Chondrocyte (in vitro differentiated cells): ENCODE measurements at regions not wholly inside any gene's neighbourhood (a gene's known extent, or its start where the extent isn't known, plus 50 kb on each side); places are given as distances from the start of the nearest gene placed in this dataset.
"Not testable (repeated sequence)": the region's sequence is repeated elsewhere in the genome, so short reads cannot be mapped to it uniquely, and the experiment has no call there.

Source experiments
- DNase-seq: peaks from one replicate; pipeline ENCODE4 v3.0.0; 2021; ENCODE audit warnings: mixed read lengths, low spot score
- H3K27ac Mint-ChIP-seq: one replicate; pipeline ENCODE4 v1.8.0; 2021; ENCODE audit warnings: mild to moderate bottlenecking, moderate library complexity, mixed read lengths; ENCODE audit not compliant: unreplicated experiment
- H3K27me3 Mint-ChIP-seq: 2 replicates; pipeline ENCODE4 v1.8.0; 2021; ENCODE audit warnings: low read depth, mixed read lengths
- H3K36me3 Mint-ChIP-seq: 2 replicates; pipeline ENCODE4 v1.8.0; 2021; ENCODE audit warnings: low read depth, mixed read lengths
- H3K4me1 Mint-ChIP-seq: 2 replicates; pipeline ENCODE4 v1.8.0; 2021; ENCODE audit warnings: low read depth, mild to moderate bottlenecking, mixed read lengths
- H3K4me3 Mint-ChIP-seq: one replicate; pipeline ENCODE4 v1.8.0; 2021; ENCODE audit warnings: mild to moderate bottlenecking, moderate library complexity, mixed read lengths; ENCODE audit not compliant: unreplicated experiment
- H3K9me3 Mint-ChIP-seq: 2 replicates; pipeline ENCODE4 v1.8.0; 2021; ENCODE audit warnings: low read depth, mixed read lengths
- TF ChIP-seq, protein P1 (sequence below): fragments of 200-600 bp; sonication (generic); IDR thresholded peaks from 2 replicates; pipeline ENCODE4 v1.5.0; 2021; ENCODE audit warnings: antibody characterized with exemption, mild to moderate bottlenecking, moderate library complexity

DNA sequence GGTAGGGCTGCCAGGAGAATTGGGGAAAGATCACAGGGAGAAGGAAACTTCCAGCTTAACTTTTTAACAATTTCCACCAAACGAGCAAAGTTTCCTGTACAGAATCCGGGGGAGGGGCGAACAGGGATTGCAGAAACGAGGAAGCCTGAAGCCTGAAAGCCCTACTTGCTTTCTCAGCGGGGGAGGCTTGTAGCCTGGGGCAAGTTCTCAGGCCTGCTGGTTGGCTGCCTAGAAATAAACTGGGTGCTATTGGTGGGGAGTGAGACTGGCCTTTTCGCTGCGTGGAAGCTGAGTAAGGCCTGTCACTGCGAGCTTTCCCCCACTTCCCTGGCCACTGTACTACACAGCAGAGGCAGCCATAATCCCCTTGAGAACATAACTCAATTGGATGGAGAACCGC lies 110.8 kb upstream of the ATP8A1 start:
- no peak overlapping the region for H3K4me3 Mint-ChIP-seq
- TF ChIP-seq, protein P1, sequence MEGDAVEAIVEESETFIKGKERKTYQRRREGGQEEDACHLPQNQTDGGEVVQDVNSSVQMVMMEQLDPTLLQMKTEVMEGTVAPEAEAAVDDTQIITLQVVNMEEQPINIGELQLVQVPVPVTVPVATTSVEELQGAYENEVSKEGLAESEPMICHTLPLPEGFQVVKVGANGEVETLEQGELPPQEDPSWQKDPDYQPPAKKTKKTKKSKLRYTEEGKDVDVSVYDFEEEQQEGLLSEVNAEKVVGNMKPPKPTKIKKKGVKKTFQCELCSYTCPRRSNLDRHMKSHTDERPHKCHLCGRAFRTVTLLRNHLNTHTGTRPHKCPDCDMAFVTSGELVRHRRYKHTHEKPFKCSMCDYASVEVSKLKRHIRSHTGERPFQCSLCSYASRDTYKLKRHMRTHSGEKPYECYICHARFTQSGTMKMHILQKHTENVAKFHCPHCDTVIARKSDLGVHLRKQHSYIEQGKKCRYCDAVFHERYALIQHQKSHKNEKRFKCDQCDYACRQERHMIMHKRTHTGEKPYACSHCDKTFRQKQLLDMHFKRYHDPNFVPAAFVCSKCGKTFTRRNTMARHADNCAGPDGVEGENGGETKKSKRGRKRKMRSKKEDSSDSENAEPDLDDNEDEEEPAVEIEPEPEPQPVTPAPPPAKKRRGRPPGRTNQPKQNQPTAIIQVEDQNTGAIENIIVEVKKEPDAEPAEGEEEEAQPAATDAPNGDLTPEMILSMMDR: no peak
- H3K27me3 Mint-ChIP-seq: no peaks in the 10 kb centered on the region
- peaks cover 5% of the 10 kb centered on the region for H3K9me3 Mint-ChIP-seq
- no peaks in the 10 kb centered on the region for H3K36me3 Mint-ChIP-seq
- no peaks in the 10 kb centered on the region for H3K4me1 Mint-ChIP-seq
- no peak for DNase-seq
- no peak overlapping the region for H3K27ac Mint-ChIP-seq

DNA sequence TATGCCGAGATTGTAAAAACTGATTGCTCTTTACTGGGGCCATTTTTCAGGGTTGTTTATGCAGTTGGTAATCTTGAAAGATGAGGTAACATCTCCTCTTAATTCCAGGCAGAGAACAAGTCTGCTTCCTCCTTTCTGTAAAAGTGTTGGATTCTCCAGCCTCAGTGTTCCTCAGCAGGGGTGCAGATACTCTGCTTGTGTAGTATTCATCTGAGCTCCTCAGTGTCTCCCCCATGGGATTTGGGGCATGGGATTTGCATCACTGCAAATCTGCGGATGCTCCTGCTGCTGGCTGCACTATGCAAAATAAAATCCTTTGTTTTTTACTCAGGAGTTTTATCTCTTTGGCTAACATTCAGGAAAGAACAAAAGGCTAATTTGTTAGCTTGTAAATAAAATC lies 104.9 kb upstream of the ATP8A1 start:
- TF ChIP-seq, protein P1: no peak

DNA sequence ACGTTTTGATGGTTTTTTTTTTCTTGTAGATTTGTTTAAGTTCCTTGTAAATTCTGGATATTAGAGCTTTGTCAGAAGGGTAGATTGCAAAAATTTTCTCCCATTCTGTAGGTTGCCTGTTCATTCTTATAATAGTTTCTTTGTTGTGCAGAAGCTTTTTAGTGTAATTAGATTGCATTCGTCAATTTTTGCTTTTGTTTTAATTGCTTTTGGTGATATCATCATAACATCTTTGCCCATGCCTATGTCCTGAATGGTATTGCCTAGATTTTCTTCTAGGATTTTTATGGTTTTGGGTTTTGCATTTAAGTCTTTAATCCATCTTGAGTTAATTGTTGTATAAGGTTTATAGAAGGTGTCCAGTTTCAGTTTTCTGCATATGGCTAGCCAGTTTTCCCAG lies 98.1 kb upstream of the ATP8A1 start:
- not testable (repeated sequence) for H3K27me3 Mint-ChIP-seq, H3K36me3 Mint-ChIP-seq, H3K4me1 Mint-ChIP-seq, DNase-seq, H3K27ac Mint-ChIP-seq, H3K9me3 Mint-ChIP-seq, H3K4me3 Mint-ChIP-seq

More for the DNA sequence above, 104.9 kb upstream of the ATP8A1 start:
- no peaks in the 10 kb centered on the region for H3K4me1 Mint-ChIP-seq
- H3K36me3 Mint-ChIP-seq: no peaks in the 10 kb centered on the region
- H3K4me3 Mint-ChIP-seq: no peak overlapping the region
- no peaks in the 10 kb centered on the region for H3K9me3 Mint-ChIP-seq
- no peak overlapping the region for H3K27ac Mint-ChIP-seq
- no peaks in the 10 kb centered on the region for H3K27me3 Mint-ChIP-seq
- no peak for DNase-seq

DNA sequence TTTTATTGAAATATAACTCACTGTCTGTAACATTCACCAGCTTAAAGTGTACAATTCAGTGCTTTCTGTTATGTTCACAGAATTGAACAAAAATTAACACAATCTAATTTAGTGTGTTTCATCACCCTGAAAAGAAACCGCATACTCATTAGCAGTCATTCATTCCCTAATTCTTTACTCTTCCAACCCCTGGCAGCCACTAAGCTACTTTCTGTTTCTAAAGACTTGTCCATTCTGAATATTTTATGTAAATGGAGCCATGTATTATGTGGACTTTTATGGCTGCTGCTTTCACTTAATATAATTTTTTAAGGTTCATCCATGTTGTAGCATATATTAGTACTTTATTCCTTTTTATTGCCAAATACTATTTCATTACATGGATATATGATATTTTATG lies 94.7 kb upstream of the ATP8A1 start:
- H3K27me3 Mint-ChIP-seq: no peaks in the 10 kb centered on the region
- H3K27ac Mint-ChIP-seq: no peak overlapping the region
- H3K4me3 Mint-ChIP-seq: no peak overlapping the region
- H3K4me1 Mint-ChIP-seq: no peaks in the 10 kb centered on the region
- TF ChIP-seq, protein P1: no peak
- DNase-seq: no peak
- no peaks in the 10 kb centered on the region for H3K9me3 Mint-ChIP-seq
- H3K36me3 Mint-ChIP-seq: no peaks in the 10 kb centered on the region

DNA sequence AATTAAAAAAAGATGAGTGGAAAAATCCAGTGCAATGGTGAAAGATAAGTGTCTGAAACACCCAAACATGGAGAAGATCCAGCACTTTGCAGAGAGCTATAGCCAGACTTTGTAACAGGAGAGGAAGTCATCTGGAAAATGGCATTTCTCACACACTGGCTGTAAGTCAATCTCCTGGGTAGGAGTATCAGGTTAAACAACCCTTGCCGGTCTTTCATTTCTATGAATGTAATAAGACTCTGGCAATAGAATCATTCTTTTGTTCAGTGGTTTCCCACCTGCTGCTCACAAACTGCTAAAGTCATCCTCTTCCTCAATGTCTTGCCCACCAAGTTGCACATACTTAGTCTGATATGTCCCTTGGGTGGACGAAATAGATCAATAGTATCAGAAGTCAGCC lies 94.0 kb upstream of the ATP8A1 start:
- H3K4me3 Mint-ChIP-seq: no peak overlapping the region
- peaks cover 2% of the 10 kb centered on the region for H3K9me3 Mint-ChIP-seq
- H3K27ac Mint-ChIP-seq: no peak overlapping the region
- no peaks in the 10 kb centered on the region for H3K36me3 Mint-ChIP-seq
- no peak for DNase-seq
- TF ChIP-seq, protein P1: no peak
- no peaks in the 10 kb centered on the region for H3K4me1 Mint-ChIP-seq
- no peaks in the 10 kb centered on the region for H3K27me3 Mint-ChIP-seq

DNA sequence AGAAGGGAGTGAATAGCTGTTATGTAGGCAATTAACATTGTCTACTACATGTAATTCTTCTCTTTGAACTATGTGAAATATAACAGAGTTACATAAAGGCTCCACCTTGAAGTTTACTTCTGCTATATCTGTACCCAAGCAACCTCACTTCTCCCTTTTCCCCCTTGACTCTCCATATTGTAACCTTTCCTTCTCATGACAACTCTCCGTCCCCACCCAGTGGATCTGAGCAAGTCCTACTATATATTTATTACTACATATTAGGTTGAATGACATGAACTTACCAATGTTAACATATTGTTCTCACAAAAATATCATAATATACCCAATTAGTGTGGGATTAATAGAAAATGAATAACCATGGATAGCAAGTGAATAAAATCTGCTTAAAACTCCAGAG lies 93.2 kb upstream of the ATP8A1 start:
- Mint-ChIP-seq H3K27ac (no peak overlapping the region), H3K4me1 (no peaks in the 10 kb centered on the region), H3K9me3 (peaks cover 6% of the 10 kb centered on the region), H3K4me3 (no peak overlapping the region), H3K27me3 (no peaks in the 10 kb centered on the region), H3K36me3 (no peaks in the 10 kb centered on the region)
- DNase-seq: no peak
- TF ChIP-seq, protein P1: peak; percentile 33
